Retinal pigment epithelial cell (primary cell): ENCODE measurements at regions not wholly inside any gene's neighbourhood (a gene's known extent, or its start where the extent isn't known, plus 50 kb on each side); places are given as distances from the start of the nearest gene placed in this dataset.

ENCODE experiments used
- DNase-seq: peaks from one replicate; pipeline ENCODE4 v3.0.0-alpha.2; 2010; ENCODE audit warnings: low read depth
- H3K4me3 ChIP-seq: 2 replicates; pipeline ENCODE4 v1.5.1; 2011; ENCODE audit warnings: mild to moderate bottlenecking, low read length, control low read depth, moderate library complexity
- CTCF ChIP-seq: conservative IDR thresholded peaks from 2 replicates; pipeline ENCODE4 v1.5.1; 2011; ENCODE audit warnings: low read depth, low read length, control low read depth, inconsistent platforms

- no peak for DNase-seq
- no peak overlapping the region for H3K4me3 ChIP-seq
- TF ChIP-seq CTCF = no peak
Observed at GRCh38 chr4:17189759-17190158, 291.3 kb upstream of the LDB2 start.

GRCh38 chr4:17189401-17189720 is 290.9 kb upstream of the LDB2 start:
- no peak overlapping the region for H3K4me3 ChIP-seq
- no peak for DNase-seq
- no peak for TF ChIP-seq CTCF

- DNase-seq = no peak
- no peak for TF ChIP-seq CTCF
- H3K4me3 ChIP-seq = no peak overlapping the region
Observed at GRCh38 chr4:17188547-17189400, 290.3 kb upstream of the LDB2 start.

GRCh38 chr4:17188125-17188524 is 289.7 kb upstream of the LDB2 start:
- TF ChIP-seq CTCF = no peak
- H3K4me3 ChIP-seq = no peak overlapping the region
- no peak for DNase-seq

- DNase-seq = peak; percentile 9
- no peak for TF ChIP-seq CTCF
- H3K4me3 ChIP-seq = no peak overlapping the region
Observed at GRCh38 chr4:17187003-17187402, 288.6 kb upstream of the LDB2 start.

- no peak for TF ChIP-seq CTCF
- DNase-seq = no peak
- H3K4me3 ChIP-seq = no peak overlapping the region
Observed at GRCh38 chr4:17182888-17183287, 284.4 kb upstream of the LDB2 start.

GRCh38 chr4:17174751-17175150 is 276.3 kb upstream of the LDB2 start:
- no peak for DNase-seq
- TF ChIP-seq CTCF = no peak
- no peak overlapping the region for H3K4me3 ChIP-seq
